Fibroblast of lung (primary cell): ENCODE measurements at regions not wholly inside any gene's neighbourhood (a gene's known extent, or its start where the extent isn't known, plus 50 kb on each side); places are given as distances from the start of the nearest gene placed in this dataset.

ENCODE experiments used
- DNase-seq, 2 donors: peaks; one replicate each; pipeline versions ENCODE4 v3.0.0 to v3.0.0-alpha.2; 2010; ENCODE audit warnings: low read depth in 2 of 2
- H2AFZ ChIP-seq: 2 replicates; pipeline ENCODE4 v1.5.1; 2012; ENCODE audit warnings: low read length, control low read depth, inconsistent platforms
- H3K27ac ChIP-seq: 2 replicates; pipeline ENCODE4 v1.5.1; 2011; ENCODE audit warnings: low read length, control low read depth; ENCODE audit not compliant: insufficient read depth
- H3K27me3 ChIP-seq: 2 replicates; pipeline ENCODE4 v1.5.1; 2011; ENCODE audit warnings: mild to moderate bottlenecking, low read length; ENCODE audit not compliant: control insufficient read depth, insufficient read depth
- H3K36me3 ChIP-seq: 2 replicates; pipeline ENCODE4 v1.5.1; 2011; ENCODE audit warnings: low read length; ENCODE audit not compliant: control insufficient read depth, insufficient read depth
- H3K4me1 ChIP-seq: 2 replicates; pipeline ENCODE4 v1.5.1; 2011; ENCODE audit warnings: low read length; ENCODE audit not compliant: control insufficient read depth, insufficient read depth; ENCODE audit errors: extremely low read depth
- H3K4me2 ChIP-seq: 2 replicates; pipeline ENCODE4 v1.5.1; 2011; ENCODE audit warnings: low read length, control low read depth; ENCODE audit not compliant: insufficient read depth; ENCODE audit errors: extremely low read depth
- H3K4me3 ChIP-seq, 4 experiments: fragments of 200-600 bp in 1 of 4; sonication (generic) in 1 of 4; replicated peaks in 1 of 4; 2 replicates each; pipeline ENCODE4 v1.5.1; 2011 to 2016; ENCODE audit warnings: low read length in 4 of 4, low read depth in 3 of 4, mild to moderate bottlenecking in 3 of 4, control low read depth in 2 of 4, inconsistent platforms in 1 of 4, mixed read lengths in 1 of 4; ENCODE audit not compliant: insufficient read depth in 1 of 4; ENCODE audit errors: control extremely low read depth in 1 of 4
- H3K79me2 ChIP-seq: 2 replicates; pipeline ENCODE4 v1.5.1; 2012; ENCODE audit warnings: mild to moderate bottlenecking, low read length, inconsistent platforms; ENCODE audit not compliant: control insufficient read depth, insufficient read depth
- H3K9ac ChIP-seq: 2 replicates; pipeline ENCODE4 v1.5.1; 2011; ENCODE audit warnings: mild to moderate bottlenecking, low read length, control low read depth; ENCODE audit not compliant: insufficient read depth
- H3K9me3 ChIP-seq: 2 replicates; pipeline ENCODE4 v1.5.1; 2012; ENCODE audit warnings: low read depth, low read length; ENCODE audit not compliant: control insufficient read depth, insufficient read depth
- H4K20me1 ChIP-seq: 2 replicates; pipeline ENCODE4 v1.5.1; 2011; ENCODE audit warnings: low read length; ENCODE audit not compliant: control insufficient read depth, insufficient read depth; ENCODE audit errors: extremely low read depth
- EZH2 ChIP-seq: IDR thresholded peaks from 2 replicates; pipeline ENCODE4 v1.5.1; 2012; ENCODE audit warnings: low read length, control low read depth, mild to moderate bottlenecking; ENCODE audit errors: missing control alignments
- TF ChIP-seq, protein P1 (sequence below), 2 donors: IDR thresholded peaks in 1 of 2; conservative IDR thresholded peaks in 1 of 2; 1 replicate in 1 of 2; 2 replicates in 1 of 2; pipeline ENCODE4 v1.5.1; 2011 to 2012; ENCODE audit warnings: low read length in 2 of 2, control low read depth in 1 of 2, inconsistent platforms in 1 of 2, low read depth in 1 of 2, mild to moderate bottlenecking in 1 of 2

DNA sequence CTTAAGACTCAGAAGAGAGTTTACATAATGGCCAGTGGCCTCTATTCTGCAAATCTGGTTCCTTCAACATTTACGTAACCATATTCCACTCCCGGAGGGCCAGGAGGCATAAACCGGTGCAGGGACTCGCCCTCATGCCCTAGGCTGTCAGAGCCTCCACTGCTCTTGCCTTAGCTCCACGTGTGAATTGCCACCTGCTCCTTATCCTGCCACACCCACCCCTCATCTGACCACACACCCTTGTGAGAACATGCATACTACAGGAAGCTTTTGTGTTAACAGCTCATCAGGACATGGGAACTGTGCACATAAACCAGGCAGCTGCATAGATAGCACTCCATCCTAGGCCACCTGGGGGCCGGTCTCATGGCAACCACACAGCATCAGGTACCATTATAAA lies 146.7 kb upstream of the PFKP start:
- Histone ChIP-seq H4K20me1 (no peaks in the 10 kb centered on the region), H3K27me3 (no peaks in the 10 kb centered on the region), H3K27ac (no peak overlapping the region)

DNA sequence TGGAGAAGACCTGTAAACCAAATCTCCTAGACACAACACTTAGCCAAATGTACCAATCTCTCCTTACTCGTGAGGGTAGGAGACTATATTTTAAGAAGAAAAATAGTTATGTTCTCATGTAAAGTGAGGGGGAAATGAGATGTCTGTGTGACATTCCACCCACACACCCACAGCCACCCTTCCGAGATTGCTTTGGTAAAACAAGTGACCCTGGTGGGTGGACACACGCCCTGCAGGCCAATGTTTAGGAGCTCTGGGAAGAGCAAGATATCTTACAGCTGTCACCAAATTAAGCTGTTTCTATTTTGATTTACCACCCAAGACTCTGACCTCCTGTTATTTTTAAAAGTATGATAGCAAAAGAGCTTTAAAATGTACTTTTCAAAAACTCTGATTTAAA lies 147.2 kb upstream of the PFKP start:
- no peak overlapping the region for H3K4me3 ChIP-seq
- no peaks in the 10 kb centered on the region for H3K27me3 ChIP-seq
- no peaks in the 10 kb centered on the region for H3K36me3 ChIP-seq
- TF ChIP-seq EZH2: no peak
- TF ChIP-seq, protein P1, sequence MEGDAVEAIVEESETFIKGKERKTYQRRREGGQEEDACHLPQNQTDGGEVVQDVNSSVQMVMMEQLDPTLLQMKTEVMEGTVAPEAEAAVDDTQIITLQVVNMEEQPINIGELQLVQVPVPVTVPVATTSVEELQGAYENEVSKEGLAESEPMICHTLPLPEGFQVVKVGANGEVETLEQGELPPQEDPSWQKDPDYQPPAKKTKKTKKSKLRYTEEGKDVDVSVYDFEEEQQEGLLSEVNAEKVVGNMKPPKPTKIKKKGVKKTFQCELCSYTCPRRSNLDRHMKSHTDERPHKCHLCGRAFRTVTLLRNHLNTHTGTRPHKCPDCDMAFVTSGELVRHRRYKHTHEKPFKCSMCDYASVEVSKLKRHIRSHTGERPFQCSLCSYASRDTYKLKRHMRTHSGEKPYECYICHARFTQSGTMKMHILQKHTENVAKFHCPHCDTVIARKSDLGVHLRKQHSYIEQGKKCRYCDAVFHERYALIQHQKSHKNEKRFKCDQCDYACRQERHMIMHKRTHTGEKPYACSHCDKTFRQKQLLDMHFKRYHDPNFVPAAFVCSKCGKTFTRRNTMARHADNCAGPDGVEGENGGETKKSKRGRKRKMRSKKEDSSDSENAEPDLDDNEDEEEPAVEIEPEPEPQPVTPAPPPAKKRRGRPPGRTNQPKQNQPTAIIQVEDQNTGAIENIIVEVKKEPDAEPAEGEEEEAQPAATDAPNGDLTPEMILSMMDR (conservative IDR thresholded peaks at IDR 0.05 in 1 of 2, IDR thresholded peaks at IDR 0.05 in 1 of 2; ENCODE audit: low read depth in 1 of 2, low read length in 2 of 2): no peak
- no peak for DNase-seq
- H3K9ac ChIP-seq: no peak overlapping the region
- H2AFZ ChIP-seq: no peak overlapping the region
- H4K20me1 ChIP-seq: no peaks in the 10 kb centered on the region
- H3K4me2 ChIP-seq: no peak overlapping the region
- H3K27ac ChIP-seq: no peak overlapping the region
- no peaks in the 10 kb centered on the region for H3K9me3 ChIP-seq
- no peaks in the 10 kb centered on the region for H3K4me1 ChIP-seq
- no peaks in the 10 kb centered on the region for H3K79me2 ChIP-seq

More for the DNA sequence above, 146.7 kb upstream of the PFKP start:
- no peaks in the 10 kb centered on the region for H3K79me2 ChIP-seq
- H2AFZ ChIP-seq: no peak overlapping the region
- no peaks in the 10 kb centered on the region for H3K9me3 ChIP-seq
- DNase-seq: no peak
- no peak overlapping the region for H3K4me3 ChIP-seq
- H3K4me1 ChIP-seq: no peaks in the 10 kb centered on the region
- no peaks in the 10 kb centered on the region for H3K36me3 ChIP-seq
- TF ChIP-seq, protein P1 (conservative IDR thresholded peaks at IDR 0.05 in 1 of 2, IDR thresholded peaks at IDR 0.05 in 1 of 2; ENCODE audit: low read depth in 1 of 2, low read length in 2 of 2): no peak
- no peak for TF ChIP-seq EZH2
- H3K4me2 ChIP-seq: no peak overlapping the region
- H3K9ac ChIP-seq: no peak overlapping the region

DNA sequence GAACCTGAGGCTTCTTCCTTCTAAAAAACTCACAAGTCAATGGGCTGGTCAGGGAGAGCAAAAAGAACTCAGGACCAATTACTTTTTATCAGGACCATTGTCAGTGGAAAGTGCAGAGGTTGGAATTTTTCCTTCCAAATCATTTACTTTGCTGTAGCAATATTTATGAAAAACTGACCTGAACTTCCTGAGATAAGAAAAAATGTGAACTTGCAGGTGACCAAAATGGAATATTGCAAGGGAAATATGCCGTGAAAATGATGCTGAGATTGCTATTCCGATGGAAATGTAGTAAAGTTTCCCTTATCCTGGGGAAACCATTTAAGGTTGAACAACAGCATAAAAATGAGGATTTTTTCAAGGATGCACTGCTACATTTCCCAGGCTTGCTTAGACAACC lies 148.3 kb upstream of the PFKP start:
- Histone ChIP-seq H3K9ac (no peak overlapping the region), H3K4me2 (no peak overlapping the region)
- DNase-seq: no peak

More for the DNA sequence above, 148.3 kb upstream of the PFKP start:
- H4K20me1 ChIP-seq: no peaks in the 10 kb centered on the region
- no peak overlapping the region for H2AFZ ChIP-seq
- no peaks in the 10 kb centered on the region for H3K4me1 ChIP-seq
- no peak for TF ChIP-seq EZH2
- TF ChIP-seq, protein P1 (conservative IDR thresholded peaks at IDR 0.05 in 1 of 2, IDR thresholded peaks at IDR 0.05 in 1 of 2; ENCODE audit: low read depth in 1 of 2, low read length in 2 of 2): no peak
- no peak overlapping the region for H3K4me3 ChIP-seq
- H3K9me3 ChIP-seq: no peaks in the 10 kb centered on the region
- no peaks in the 10 kb centered on the region for H3K36me3 ChIP-seq
- no peak overlapping the region for H3K27ac ChIP-seq
- no peaks in the 10 kb centered on the region for H3K79me2 ChIP-seq
- H3K27me3 ChIP-seq: no peaks in the 10 kb centered on the region
